ENCODE measurements at regions not wholly inside any gene's neighbourhood (a gene's known extent, or its start where the extent isn't known, plus 50 kb on each side); places are given as distances from the start of the nearest gene placed in this dataset.

DNA sequence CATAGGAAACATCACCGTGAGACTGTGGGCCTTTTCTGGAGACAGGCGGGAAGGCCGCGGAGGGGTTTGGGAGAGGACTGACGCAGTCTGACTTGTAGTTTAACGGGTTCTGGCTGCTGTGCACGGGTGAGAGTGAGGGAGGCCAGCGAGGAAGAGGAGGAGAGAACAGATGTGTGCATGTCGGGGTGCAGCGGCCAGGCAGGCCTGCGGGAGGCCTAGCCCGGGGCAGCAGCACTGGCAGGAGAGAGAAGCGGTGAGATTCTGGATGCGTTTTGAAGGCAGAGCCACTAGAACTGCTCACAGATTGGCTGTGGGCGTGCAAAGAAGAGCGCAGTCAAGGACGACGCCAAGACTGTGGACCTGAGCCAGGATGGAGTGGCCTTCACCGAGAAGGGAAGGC is 53.9 kb downstream of the PTGR3 start:
- CTCF ChIA-PET = no interaction called here

GRCh38 chr18:75154259-75154658 is 54.7 kb downstream of the PTGR3 start:
- TF ChIP-seq CTCF (IDR thresholded peaks at IDR 0.05; ENCODE audit: low read depth, low read length) = no peak
- POLR2A ChIA-PET = no interaction called here
- DNase-seq (ENCODE audit: low read depth, low spot score) = no peak
- Histone ChIP-seq H3K9me3 (ENCODE audit: control insufficient read depth, insufficient read depth, low read length) (peaks cover 4% of the 10 kb centered on the region; the same call in 1 of the 2 replicates), H3K27ac (ENCODE audit: low read depth, low read length) (no peak overlapping the region), H3K4me3 (ENCODE audit: low read depth, low read length) (no peak overlapping the region), H3K27me3 (ENCODE audit: control insufficient read depth, insufficient read depth, low read length) (peaks cover 10% of the 10 kb centered on the region)
- CTCF ChIA-PET = no interaction called here

More for the DNA sequence above, 53.9 kb downstream of the PTGR3 start:
- Histone ChIP-seq H3K9me3 (ENCODE audit: control insufficient read depth, insufficient read depth, low read length) (peaks cover 4% of the 10 kb centered on the region; the same call in 1 of the 2 replicates), H3K27ac (ENCODE audit: low read depth, low read length) (no peak overlapping the region), H3K27me3 (ENCODE audit: control insufficient read depth, insufficient read depth, low read length) (peaks cover 17% of the 10 kb centered on the region), H3K4me3 (ENCODE audit: low read depth, low read length) (no peak overlapping the region)
- no peak for TF ChIP-seq CTCF (IDR thresholded peaks at IDR 0.05; ENCODE audit: low read depth, low read length)
- POLR2A ChIA-PET = no interaction called here
- DNase-seq (ENCODE audit: low read depth, low spot score) = no peak

DNA sequence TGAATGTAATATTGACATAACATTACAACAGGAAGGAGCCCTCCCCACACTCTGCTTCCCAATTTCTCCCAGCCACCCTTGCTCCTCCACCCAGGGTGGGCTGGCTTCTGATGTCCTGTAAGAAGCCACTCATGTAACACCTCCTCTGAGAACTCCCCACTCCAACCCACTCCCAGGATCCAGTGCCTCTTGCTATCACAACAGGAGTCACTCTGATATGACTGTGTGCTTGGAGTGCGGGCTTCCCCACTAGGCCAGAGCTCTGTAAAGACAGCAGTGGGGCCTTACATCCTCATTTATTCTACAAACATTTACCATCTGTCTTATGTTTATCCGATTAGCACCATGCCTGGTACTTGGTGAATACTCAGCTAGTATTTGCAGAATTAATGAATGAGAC is 65.1 kb downstream of the PTGR3 start:
- no peak overlapping the region for H3K27ac ChIP-seq (ENCODE audit: low read depth, low read length)
- H3K27me3 ChIP-seq (ENCODE audit: control insufficient read depth, insufficient read depth, low read length) = peaks cover 15% of the 10 kb centered on the region
- DNase-seq (ENCODE audit: low read depth, low spot score) = no peak
- ChIA-PET CTCF (no interaction called here), POLR2A (no interaction called here)
- no peak overlapping the region for H3K4me3 ChIP-seq (ENCODE audit: low read depth, low read length)
- H3K9me3 ChIP-seq (ENCODE audit: control insufficient read depth, insufficient read depth, low read length) = no peaks in the 10 kb centered on the region; the same call in 1 of the 2 replicates
- TF ChIP-seq CTCF (IDR thresholded peaks at IDR 0.05; ENCODE audit: low read depth, low read length) = no peak

DNA sequence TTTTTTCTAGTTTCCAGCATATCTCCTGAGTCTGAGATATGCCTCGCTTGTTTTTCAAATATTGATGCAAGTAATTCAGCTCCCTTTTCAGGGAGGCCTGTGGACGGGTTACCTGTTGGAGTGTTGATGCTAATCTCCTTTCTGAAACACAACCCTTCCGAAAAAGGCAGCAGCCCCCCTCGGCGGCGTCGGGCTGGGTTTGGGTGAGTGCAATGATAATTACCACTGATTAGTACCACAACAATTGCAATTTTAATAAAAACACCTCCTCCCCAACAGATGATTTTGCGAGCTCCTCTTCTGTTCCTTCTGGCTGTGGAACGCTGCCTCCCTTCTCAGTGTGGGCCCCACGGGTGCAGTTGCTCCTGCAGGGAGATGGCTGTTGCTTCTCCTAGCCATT is 66.3 kb downstream of the PTGR3 start:
- no peak for DNase-seq (ENCODE audit: low read depth, low spot score)
- no peak for TF ChIP-seq CTCF (IDR thresholded peaks at IDR 0.05; ENCODE audit: low read depth, low read length)
- no peak overlapping the region for H3K27ac ChIP-seq (ENCODE audit: low read depth, low read length)
- POLR2A ChIA-PET = no interaction called here
- CTCF ChIA-PET = interaction anchor here (1.1 kb wide), 1 partner anchor 11 kb away, joined by 3 read pairs; no protein-coding TSS in a partner anchor
- no peak overlapping the region for H3K4me3 ChIP-seq (ENCODE audit: low read depth, low read length)
- H3K27me3 ChIP-seq (ENCODE audit: control insufficient read depth, insufficient read depth, low read length) = peaks cover 15% of the 10 kb centered on the region
- H3K9me3 ChIP-seq (ENCODE audit: control insufficient read depth, insufficient read depth, low read length) = no peaks in the 10 kb centered on the region; the same call in 1 of the 2 replicates

DNA sequence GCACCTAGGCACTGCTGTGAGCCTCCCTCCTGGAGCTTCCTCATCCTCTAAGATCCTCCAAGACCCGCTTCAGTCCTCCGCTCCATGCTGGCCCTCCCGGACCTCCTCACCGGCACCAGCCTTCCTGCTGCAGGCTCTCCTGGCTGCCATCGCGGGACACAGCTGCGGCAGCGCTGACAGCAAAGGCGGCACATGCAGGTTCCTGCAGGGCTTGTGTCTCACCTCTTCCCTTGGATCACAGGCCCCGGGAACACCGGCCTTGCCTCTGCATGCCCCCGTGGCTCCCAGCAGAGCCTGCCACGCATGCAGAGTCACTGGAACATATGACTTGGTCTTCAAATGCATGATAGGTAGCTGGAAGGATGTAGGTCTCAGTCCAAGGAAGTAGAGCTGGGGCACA is 67.2 kb downstream of the PTGR3 start:
- ChIA-PET CTCF (no interaction called here), POLR2A (no interaction called here)

More for the DNA sequence above, 67.2 kb downstream of the PTGR3 start:
- Histone ChIP-seq H3K9me3 (ENCODE audit: control insufficient read depth, insufficient read depth, low read length) (no peaks in the 10 kb centered on the region; the same call in 1 of the 2 replicates), H3K4me3 (ENCODE audit: low read depth, low read length) (no peak overlapping the region), H3K27me3 (ENCODE audit: control insufficient read depth, insufficient read depth, low read length) (peaks cover 15% of the 10 kb centered on the region), H3K27ac (ENCODE audit: low read depth, low read length) (no peak overlapping the region)
- no peak for DNase-seq (ENCODE audit: low read depth, low spot score)
- no peak for TF ChIP-seq CTCF (IDR thresholded peaks at IDR 0.05; ENCODE audit: low read depth, low read length)

Data from AG04450 (cell line).